ENCODE measurements at regions not wholly inside any gene's neighbourhood (a gene's known extent, or its start where the extent isn't known, plus 50 kb on each side); places are given as distances from the start of the nearest gene placed in this dataset.

- FAIRE-seq, result no peak
- Histone ChIP-seq H3K9me3 (ENCODE audit: control insufficient read depth in 2 of 2, insufficient read depth in 1 of 2, low read depth in 1 of 2, low read length in 1 of 2) (no peaks in the 10 kb centered on the region), H3K36me3 (ENCODE audit: control insufficient read depth in 3 of 3, insufficient read depth in 2 of 3, low read depth in 1 of 3, low read length in 3 of 3) (no peaks in the 10 kb centered on the region), H3K27ac (ENCODE audit: low read depth in 1 of 3, low read length in 2 of 3) (no peak overlapping the region), H3K4me1 (ENCODE audit: control insufficient read depth in 3 of 3, insufficient read depth in 2 of 3, low read depth in 1 of 3, low read length in 2 of 3) (peaks cover 0 to 29% (median 3%) of the 10 kb centered on the region in 3 donors), H3K27me3 (ENCODE audit: control insufficient read depth in 3 of 3, insufficient read depth in 3 of 3, low read length in 3 of 3) (peaks cover 0 to under 1% (median 0%) of the 10 kb centered on the region in 3 donors), H3K4me3 (ENCODE audit: low read depth in 1 of 3, low read length in 3 of 3) (no peak overlapping the region)
- WGBS, 3 donors, result 93 to 95% (median 94%) methylated on average over 7 of the region's 7 CpGs
- no peak for DNase-seq
Observed at GRCh38 chr2:239467281-239467955, 66.6 kb upstream of the HDAC4 start.

- 68 to 86% (median 72%) methylated on average over 14 of the region's 14 CpGs for WGBS, 3 donors
- Histone ChIP-seq H3K4me1 (ENCODE audit: control insufficient read depth in 3 of 3, insufficient read depth in 2 of 3, low read depth in 1 of 3, low read length in 2 of 3) (peaks cover 0 to 31% (median 3%) of the 10 kb centered on the region in 3 donors), H3K27ac (ENCODE audit: low read depth in 1 of 3, low read length in 2 of 3) (no peak overlapping the region), H3K9me3 (ENCODE audit: control insufficient read depth in 2 of 2, insufficient read depth in 1 of 2, low read depth in 1 of 2, low read length in 1 of 2) (no peaks in the 10 kb centered on the region), H3K36me3 (ENCODE audit: control insufficient read depth in 3 of 3, insufficient read depth in 2 of 3, low read depth in 1 of 3, low read length in 3 of 3) (no peaks in the 10 kb centered on the region), H3K4me3 (ENCODE audit: low read depth in 1 of 3, low read length in 3 of 3) (no peak overlapping the region), H3K27me3 (ENCODE audit: control insufficient read depth in 3 of 3, insufficient read depth in 3 of 3, low read length in 3 of 3) (no peaks in the 10 kb centered on the region)
- FAIRE-seq (no peak), DNase-seq (no peak)
Observed at GRCh38 chr2:239466755-239467271, 66.0 kb upstream of the HDAC4 start.

- DNase-seq, result peak; percentile 56 to 79
- H3K27ac ChIP-seq (ENCODE audit: low read depth in 1 of 3, low read length in 2 of 3), result peak overlapping the region in 2 of 3 donors; percentile 29 to 61
- no peak for FAIRE-seq
- 60 to 80% (median 73%) methylated on average over 10 of the region's 10 CpGs for WGBS, 3 donors
- no peaks in the 10 kb centered on the region for H3K27me3 ChIP-seq (ENCODE audit: control insufficient read depth in 3 of 3, insufficient read depth in 3 of 3, low read length in 3 of 3)
- H3K4me1 ChIP-seq (ENCODE audit: control insufficient read depth in 3 of 3, insufficient read depth in 2 of 3, low read depth in 1 of 3, low read length in 2 of 3), result peaks cover 0 to 35% (median 3%) of the 10 kb centered on the region in 3 donors
- H3K4me3 ChIP-seq (ENCODE audit: low read depth in 1 of 3, low read length in 3 of 3), result no peak overlapping the region
- no peaks in the 10 kb centered on the region for H3K36me3 ChIP-seq (ENCODE audit: control insufficient read depth in 3 of 3, insufficient read depth in 2 of 3, low read depth in 1 of 3, low read length in 3 of 3)
- H3K9me3 ChIP-seq (ENCODE audit: control insufficient read depth in 2 of 2, insufficient read depth in 1 of 2, low read depth in 1 of 2, low read length in 1 of 2), result no peaks in the 10 kb centered on the region
Observed at GRCh38 chr2:239466061-239466754, 65.4 kb upstream of the HDAC4 start.

GRCh38 chr2:239465017-239466001 is 64.5 kb upstream of the HDAC4 start:
- WGBS, 3 donors, result 23 to 57% (median 36%) methylated on average over 30 to 31 of the region's 31 CpGs

GRCh38 chr2:239464166-239465016 is 63.6 kb upstream of the HDAC4 start:
- Histone ChIP-seq H3K9me3 (ENCODE audit: control insufficient read depth in 2 of 2, insufficient read depth in 1 of 2, low read depth in 1 of 2, low read length in 1 of 2) (no peaks in the 10 kb centered on the region), H3K4me3 (ENCODE audit: low read depth in 1 of 3, low read length in 3 of 3) (no peak overlapping the region), H3K27ac (ENCODE audit: low read depth in 1 of 3, low read length in 2 of 3) (no peak overlapping the region), H3K27me3 (ENCODE audit: control insufficient read depth in 3 of 3, insufficient read depth in 3 of 3, low read length in 3 of 3) (no peaks in the 10 kb centered on the region), H3K4me1 (ENCODE audit: control insufficient read depth in 3 of 3, insufficient read depth in 2 of 3, low read depth in 1 of 3, low read length in 2 of 3) (peaks cover 0 to 42% (median 3%) of the 10 kb centered on the region in 3 donors), H3K36me3 (ENCODE audit: control insufficient read depth in 3 of 3, insufficient read depth in 2 of 3, low read depth in 1 of 3, low read length in 3 of 3) (no peaks in the 10 kb centered on the region)
- FAIRE-seq, result no peak
- DNase-seq, result no peak
- WGBS, 3 donors, result 72 to 85% (median 77%) methylated on average over 21 of the region's 21 CpGs

More at GRCh38 chr2:239465017-239466001, 64.5 kb upstream of the HDAC4 start:
- Histone ChIP-seq H3K27ac (ENCODE audit: low read depth in 1 of 3, low read length in 2 of 3) (peak overlapping the region in 2 of 3 donors; percentile 29 to 61), H3K36me3 (ENCODE audit: control insufficient read depth in 3 of 3, insufficient read depth in 2 of 3, low read depth in 1 of 3, low read length in 3 of 3) (no peaks in the 10 kb centered on the region), H3K4me3 (ENCODE audit: low read depth in 1 of 3, low read length in 3 of 3) (no peak overlapping the region), H3K9me3 (ENCODE audit: control insufficient read depth in 2 of 2, insufficient read depth in 1 of 2, low read depth in 1 of 2, low read length in 1 of 2) (no peaks in the 10 kb centered on the region), H3K4me1 (ENCODE audit: control insufficient read depth in 3 of 3, insufficient read depth in 2 of 3, low read depth in 1 of 3, low read length in 2 of 3) (peaks cover 0 to 42% (median 3%) of the 10 kb centered on the region in 3 donors), H3K27me3 (ENCODE audit: control insufficient read depth in 3 of 3, insufficient read depth in 3 of 3, low read length in 3 of 3) (no peaks in the 10 kb centered on the region)
- FAIRE-seq (no peak), DNase-seq (peak; percentile 45 to 88)

- peak; percentile 21 to 42 for DNase-seq
- FAIRE-seq, result no peak
- WGBS, 3 donors, result 16 to 46% (median 29%) methylated on average over 16 of the region's 16 CpGs
Observed at GRCh38 chr2:239463541-239464165, 62.8 kb upstream of the HDAC4 start.

GRCh38 chr2:239462671-239463506 is 62.1 kb upstream of the HDAC4 start:
- DNase-seq, result no peak
- Histone ChIP-seq H3K27ac (ENCODE audit: low read depth in 1 of 3, low read length in 2 of 3) (no peak overlapping the region), H3K27me3 (ENCODE audit: control insufficient read depth in 3 of 3, insufficient read depth in 3 of 3, low read length in 3 of 3) (peaks cover 0 to 2% (median 0%) of the 10 kb centered on the region in 3 donors), H3K9me3 (ENCODE audit: control insufficient read depth in 2 of 2, insufficient read depth in 1 of 2, low read depth in 1 of 2, low read length in 1 of 2) (no peaks in the 10 kb centered on the region), H3K36me3 (ENCODE audit: control insufficient read depth in 3 of 3, insufficient read depth in 2 of 3, low read depth in 1 of 3, low read length in 3 of 3) (no peaks in the 10 kb centered on the region), H3K4me3 (ENCODE audit: low read depth in 1 of 3, low read length in 3 of 3) (no peak overlapping the region), H3K4me1 (ENCODE audit: control insufficient read depth in 3 of 3, insufficient read depth in 2 of 3, low read depth in 1 of 3, low read length in 2 of 3) (peaks cover 0 to 42% (median 3%) of the 10 kb centered on the region in 3 donors)
- FAIRE-seq, result no peak
- 83 to 86% (median 84%) methylated on average over 19 of the region's 19 CpGs for WGBS, 3 donors

More at GRCh38 chr2:239463541-239464165, 62.8 kb upstream of the HDAC4 start:
- no peak overlapping the region for H3K4me3 ChIP-seq (ENCODE audit: low read depth in 1 of 3, low read length in 3 of 3)
- no peaks in the 10 kb centered on the region for H3K36me3 ChIP-seq (ENCODE audit: control insufficient read depth in 3 of 3, insufficient read depth in 2 of 3, low read depth in 1 of 3, low read length in 3 of 3)
- peaks cover 0 to 42% (median 3%) of the 10 kb centered on the region in 3 donors for H3K4me1 ChIP-seq (ENCODE audit: control insufficient read depth in 3 of 3, insufficient read depth in 2 of 3, low read depth in 1 of 3, low read length in 2 of 3)
- H3K9me3 ChIP-seq (ENCODE audit: control insufficient read depth in 2 of 2, insufficient read depth in 1 of 2, low read depth in 1 of 2, low read length in 1 of 2), result no peaks in the 10 kb centered on the region
- peaks cover 0 to 2% (median 0%) of the 10 kb centered on the region in 3 donors for H3K27me3 ChIP-seq (ENCODE audit: control insufficient read depth in 3 of 3, insufficient read depth in 3 of 3, low read length in 3 of 3)
- no peak overlapping the region for H3K27ac ChIP-seq (ENCODE audit: low read depth in 1 of 3, low read length in 2 of 3)

All from small intestine (tissue), 7 donors.